Effector CD4-positive, alpha-beta T cell (primary cell): ENCODE measurements at regions not wholly inside any gene's neighbourhood (a gene's known extent, or its start where the extent isn't known, plus 50 kb on each side); places are given as distances from the start of the nearest gene placed in this dataset.

ENCODE experiments used
- DNase-seq: peaks from one replicate; pipeline ENCODE4 v3.0.0-alpha.2; 2020

GRCh38 chr3:106366352-106366751, 497.5 kb upstream of the CBLB start:
- no peak for DNase-seq

- DNase-seq: no peak
These were observed 498.7 kb upstream of the CBLB start for GRCh38 chr3:106367496-106367895.

- no peak for DNase-seq
These were observed 502.6 kb upstream of the CBLB start for GRCh38 chr3:106371221-106371970.

GRCh38 chr3:106371971-106372805, 503.4 kb upstream of the CBLB start:
- no peak for DNase-seq

- DNase-seq: no peak
These were observed 504.0 kb upstream of the CBLB start for GRCh38 chr3:106372806-106373190.

- DNase-seq: no peak
These were observed 507.3 kb upstream of the CBLB start for GRCh38 chr3:106376016-106376570.

GRCh38 chr3:106379251-106379750, 510.5 kb upstream of the CBLB start:
- DNase-seq: no peak

- DNase-seq: no peak
These were observed 511.4 kb upstream of the CBLB start for GRCh38 chr3:106380232-106380631.

GRCh38 chr3:106381286-106381938, 512.6 kb upstream of the CBLB start:
- no peak for DNase-seq

- no peak for DNase-seq
These were observed 513.1 kb upstream of the CBLB start for GRCh38 chr3:106381939-106382335.

GRCh38 chr3:106386050-106386449, 517.2 kb upstream of the CBLB start:
- DNase-seq: no peak

- DNase-seq: no peak
These were observed 524.1 kb upstream of the CBLB start for GRCh38 chr3:106392915-106393314.

- DNase-seq: no peak
These were observed 528.2 kb upstream of the CBLB start for GRCh38 chr3:106397006-106397405.

GRCh38 chr3:106398891-106399600, 530.2 kb upstream of the CBLB start:
- no peak for DNase-seq

GRCh38 chr3:106399761-106400160, 530.9 kb upstream of the CBLB start:
- no peak for DNase-seq

- no peak for DNase-seq
These were observed 533.1 kb upstream of the CBLB start for GRCh38 chr3:106401666-106402490.

GRCh38 chr3:106403371-106404145, 534.7 kb upstream of the CBLB start:
- DNase-seq: no peak

GRCh38 chr3:106413683-106414082, 544.9 kb upstream of the CBLB start:
- no peak for DNase-seq

GRCh38 chr3:106420628-106421027, 551.8 kb upstream of the CBLB start:
- no peak for DNase-seq

- no peak for DNase-seq
These were observed 552.6 kb upstream of the CBLB start for GRCh38 chr3:106421426-106421825.

GRCh38 chr3:106421909-106422308, 553.1 kb upstream of the CBLB start:
- no peak for DNase-seq
